Activated T-cell treated with anti-CD3 and anti-CD28 coated beads, Interleukin-2, amount 50 U/mL, for 72 hours (primary cell): ENCODE measurements at regions not wholly inside any gene's neighbourhood (a gene's known extent, or its start where the extent isn't known, plus 50 kb on each side); places are given as distances from the start of the nearest gene placed in this dataset.

Source experiments
- ATAC-seq, 2 donors: fragments of 150-1000 bp; cut with Tn5 transposase; replicated peaks in 1 of 2; 2 replicates each; pipeline ENCODE4 v1.10.0; 2021; ENCODE audit warnings: moderate library complexity in 2 of 2, mild to moderate bottlenecking in 1 of 2
- DNase-seq, 2 donors: peaks; one replicate each; pipeline ENCODE4 v3.0.0; 2021 to 2022; ENCODE audit warnings: mixed read lengths in 1 of 2
- H3K27ac Mint-ChIP-seq: one replicate; pipeline ENCODE4 v1.8.0; 2022; ENCODE audit warnings: mild to moderate bottlenecking, moderate library complexity, mixed read lengths
- H3K27me3 Mint-ChIP-seq: one replicate; pipeline ENCODE4 v1.8.0; 2022; ENCODE audit warnings: low read depth, mixed read lengths
- H3K36me3 Mint-ChIP-seq, 2 donors: one replicate each; pipeline ENCODE4 v1.8.0; 2022; ENCODE audit warnings: mixed read lengths in 2 of 2, mild to moderate bottlenecking in 1 of 2; ENCODE audit not compliant: insufficient read depth in 2 of 2
- H3K4me1 Mint-ChIP-seq: one replicate; pipeline ENCODE4 v1.8.0; 2022; ENCODE audit warnings: low read depth, mixed read lengths
- H3K4me3 Mint-ChIP-seq, 2 donors: one replicate each; pipeline ENCODE4 v1.8.0; 2022; ENCODE audit warnings: mild to moderate bottlenecking in 2 of 2, mixed read lengths in 2 of 2, moderate library complexity in 2 of 2
- H3K9me3 Mint-ChIP-seq, 2 donors: one replicate each; pipeline ENCODE4 v1.8.0; 2022; ENCODE audit warnings: mixed read lengths in 2 of 2

DNA sequence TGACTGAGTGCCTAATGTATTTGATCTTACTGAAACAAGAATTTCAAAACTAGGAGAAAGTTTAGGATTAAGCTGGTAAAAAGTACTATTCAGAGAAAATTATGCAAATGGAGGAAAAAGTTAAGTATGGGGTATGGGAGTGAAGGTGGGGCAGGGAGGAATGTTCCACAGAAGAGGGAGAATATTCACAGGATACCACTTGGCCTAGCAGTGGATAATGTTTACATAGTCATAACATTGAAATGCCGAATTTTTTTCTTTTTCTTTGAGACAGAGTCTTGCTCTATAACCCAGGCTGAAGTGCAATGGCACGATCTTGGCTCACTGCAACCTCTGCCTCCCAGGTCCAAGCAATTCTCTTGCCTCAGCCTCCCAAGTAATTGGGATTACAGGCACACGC is 61.2 kb upstream of the LMNB1 start:
- H3K4me1 Mint-ChIP-seq = no peaks in the 10 kb centered on the region
- no peak overlapping the region for H3K27ac Mint-ChIP-seq
- no peaks in the 10 kb centered on the region for H3K27me3 Mint-ChIP-seq
- ATAC-seq (no peak), DNase-seq (no peak)
- H3K4me3 Mint-ChIP-seq = no peak overlapping the region
- H3K9me3 Mint-ChIP-seq = no peaks in the 10 kb centered on the region
- no peaks in the 10 kb centered on the region for H3K36me3 Mint-ChIP-seq

DNA sequence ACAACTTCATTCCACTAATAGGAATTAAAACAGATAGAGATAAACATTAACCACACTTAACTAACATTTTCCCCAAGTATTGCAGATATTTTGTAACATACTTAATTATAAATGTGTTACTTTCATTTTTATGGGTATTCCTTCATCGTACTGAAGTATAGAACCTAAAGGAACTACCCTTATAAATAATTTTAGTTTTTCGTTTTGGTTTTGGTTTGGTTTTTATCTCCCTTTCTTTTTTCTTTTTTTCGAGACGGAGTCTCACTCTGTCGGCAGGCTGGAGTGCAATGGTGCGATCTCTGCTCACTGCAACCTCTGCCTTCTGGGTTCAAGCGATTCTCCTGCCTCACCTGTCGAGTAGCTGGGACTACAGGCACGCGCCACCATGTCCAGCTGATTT is 60.1 kb upstream of the LMNB1 start:
- DNase-seq (no peak), ATAC-seq (no peak)
- Mint-ChIP-seq H3K4me1 (no peaks in the 10 kb centered on the region), H3K9me3 (no peaks in the 10 kb centered on the region), H3K27ac (no peak overlapping the region), H3K4me3 (peak overlapping the region in 1 of 2 donors; percentile 35), H3K36me3 (no peaks in the 10 kb centered on the region), H3K27me3 (no peaks in the 10 kb centered on the region)

DNA sequence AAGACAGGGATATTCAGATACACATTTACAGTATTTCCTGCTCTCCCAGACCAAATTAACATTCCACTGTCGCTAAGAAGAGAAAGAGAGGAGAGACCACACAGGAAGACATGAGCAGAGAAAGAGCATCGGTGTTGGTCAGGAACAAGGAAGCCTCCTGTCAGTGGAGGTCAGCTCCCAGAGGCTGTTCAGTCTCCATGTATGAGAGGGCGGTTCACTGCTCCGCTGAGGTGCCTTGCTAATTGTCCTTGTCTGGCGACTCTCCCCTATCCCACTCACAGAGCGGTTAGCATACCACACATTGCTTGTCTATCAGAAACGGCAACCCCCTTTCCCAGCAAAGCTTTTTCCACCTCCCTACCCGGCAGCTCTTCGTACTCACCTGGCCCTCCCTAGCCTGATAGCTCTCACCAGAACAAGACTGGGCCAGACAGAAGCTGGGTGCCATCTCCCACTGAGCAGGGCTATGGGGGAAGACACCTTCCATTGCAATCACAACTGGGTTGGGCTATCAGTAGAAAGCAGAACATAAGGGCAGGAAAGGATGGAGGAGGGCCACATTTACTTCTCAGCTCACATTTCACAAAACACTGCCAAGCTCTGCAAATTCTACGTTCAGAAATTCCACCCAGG is 58.6 kb upstream of the LMNB1 start:
- no peak for ATAC-seq
- Mint-ChIP-seq H3K9me3 (peaks cover 0 to 2% of the 10 kb centered on the region in 2 donors), H3K4me1 (no peaks in the 10 kb centered on the region), H3K36me3 (no peaks in the 10 kb centered on the region), H3K27me3 (no peaks in the 10 kb centered on the region), H3K27ac (no peak overlapping the region), H3K4me3 (no peak overlapping the region)
- DNase-seq = no peak

DNA sequence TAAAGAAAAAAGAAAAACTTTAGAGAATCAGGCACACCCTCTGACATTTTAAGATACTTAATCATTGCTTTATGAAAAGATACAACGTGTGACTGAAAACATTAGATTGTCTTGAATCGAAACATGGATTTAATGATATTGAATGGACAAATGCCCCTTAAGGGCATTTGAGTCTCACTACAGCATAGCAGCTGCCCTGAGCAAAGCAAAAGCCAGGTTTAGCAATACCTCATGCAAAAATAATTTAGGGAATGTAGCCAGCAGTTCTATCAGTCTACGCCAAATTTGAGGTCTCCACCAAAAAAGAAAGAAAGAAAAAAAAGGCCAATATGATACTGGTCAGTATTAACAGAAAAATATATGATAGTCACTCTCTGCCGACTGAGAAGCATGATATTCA is 56.6 kb upstream of the LMNB1 start:
- ATAC-seq (no peak), DNase-seq (no peak)
- H3K9me3 Mint-ChIP-seq = peaks cover 0 to 2% of the 10 kb centered on the region in 2 donors
- no peaks in the 10 kb centered on the region for H3K36me3 Mint-ChIP-seq
- no peak overlapping the region for H3K27ac Mint-ChIP-seq
- no peaks in the 10 kb centered on the region for H3K27me3 Mint-ChIP-seq
- H3K4me1 Mint-ChIP-seq = no peaks in the 10 kb centered on the region
- no peak overlapping the region for H3K4me3 Mint-ChIP-seq

DNA sequence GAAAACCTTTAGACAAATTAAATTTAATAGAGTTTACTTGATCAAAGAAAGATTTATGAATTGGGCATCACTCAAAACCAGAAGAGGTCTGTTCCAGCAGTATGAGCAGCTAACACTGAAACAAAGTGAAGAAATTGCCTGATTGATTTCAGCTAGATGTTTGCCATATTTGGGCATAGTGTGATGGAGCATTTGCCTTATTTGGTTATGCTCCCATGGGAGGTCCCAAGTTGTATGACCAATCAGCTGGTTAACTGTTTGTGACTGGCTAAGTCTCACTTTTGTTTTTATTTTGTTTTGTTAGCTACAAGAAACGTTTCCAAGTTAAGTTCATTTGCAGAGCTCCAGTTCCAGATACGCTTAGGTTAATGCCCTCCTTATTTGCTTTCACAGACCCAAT is 53.3 kb upstream of the LMNB1 start:
- H3K9me3 Mint-ChIP-seq = peaks cover 0 to 2% of the 10 kb centered on the region in 2 donors

More for the DNA sequence above, 53.3 kb upstream of the LMNB1 start:
- no peak overlapping the region for H3K4me3 Mint-ChIP-seq
- no peaks in the 10 kb centered on the region for H3K36me3 Mint-ChIP-seq
- no peaks in the 10 kb centered on the region for H3K4me1 Mint-ChIP-seq
- no peak overlapping the region for H3K27ac Mint-ChIP-seq
- no peaks in the 10 kb centered on the region for H3K27me3 Mint-ChIP-seq
- no peak for ATAC-seq
- DNase-seq = no peak
